GDM1 (cell line): ENCODE measurements at regions not wholly inside any gene's neighbourhood (a gene's known extent, or its start where the extent isn't known, plus 50 kb on each side); places are given as distances from the start of the nearest gene placed in this dataset.

Experiments
- DNase-seq: peaks from one replicate; lab custom pipeline; 2025; lab: John Stamatoyannopoulos, UW

GRCh38 chr2:59322870-59323269 lies 1081.7 kb upstream of the FANCL start:
- no peak for DNase-seq

GRCh38 chr2:59322005-59322404 lies 1080.9 kb upstream of the FANCL start:
- DNase-seq, result no peak

DNA sequence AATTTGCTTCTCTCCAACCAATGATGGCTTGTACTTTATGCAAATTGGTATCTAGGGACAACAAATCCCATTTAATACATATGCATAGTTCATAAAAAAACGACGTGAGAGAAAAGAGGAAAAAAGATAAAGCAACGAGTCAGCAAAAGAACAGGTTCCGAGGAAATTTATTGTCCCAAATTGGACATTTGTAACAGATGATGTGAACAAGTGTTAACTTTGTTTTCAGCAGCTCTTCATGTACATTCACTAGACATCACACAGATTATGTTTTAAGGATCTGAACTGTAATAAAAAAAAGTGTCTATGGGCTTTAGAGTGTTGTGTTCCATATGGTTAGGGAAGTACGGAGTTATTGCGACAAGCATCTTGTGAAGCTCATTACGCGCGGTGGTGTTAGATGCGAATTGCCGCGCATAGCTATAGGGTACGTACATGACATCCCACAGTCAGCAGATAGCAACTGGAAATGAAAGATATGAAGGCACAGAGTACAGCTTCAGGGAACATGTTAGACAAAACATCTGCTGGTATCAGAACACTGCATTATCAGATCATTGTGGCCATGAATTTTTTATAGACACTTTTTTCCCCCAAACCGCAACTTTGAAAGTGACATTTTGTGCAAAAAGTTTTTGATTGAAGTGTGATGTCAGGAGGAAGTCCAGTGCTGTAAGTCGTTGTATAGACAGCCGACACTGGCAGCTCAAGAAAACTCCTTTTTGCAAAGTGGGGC lies 1073.1 kb upstream of the FANCL start:
- DNase-seq, result no peak

DNA sequence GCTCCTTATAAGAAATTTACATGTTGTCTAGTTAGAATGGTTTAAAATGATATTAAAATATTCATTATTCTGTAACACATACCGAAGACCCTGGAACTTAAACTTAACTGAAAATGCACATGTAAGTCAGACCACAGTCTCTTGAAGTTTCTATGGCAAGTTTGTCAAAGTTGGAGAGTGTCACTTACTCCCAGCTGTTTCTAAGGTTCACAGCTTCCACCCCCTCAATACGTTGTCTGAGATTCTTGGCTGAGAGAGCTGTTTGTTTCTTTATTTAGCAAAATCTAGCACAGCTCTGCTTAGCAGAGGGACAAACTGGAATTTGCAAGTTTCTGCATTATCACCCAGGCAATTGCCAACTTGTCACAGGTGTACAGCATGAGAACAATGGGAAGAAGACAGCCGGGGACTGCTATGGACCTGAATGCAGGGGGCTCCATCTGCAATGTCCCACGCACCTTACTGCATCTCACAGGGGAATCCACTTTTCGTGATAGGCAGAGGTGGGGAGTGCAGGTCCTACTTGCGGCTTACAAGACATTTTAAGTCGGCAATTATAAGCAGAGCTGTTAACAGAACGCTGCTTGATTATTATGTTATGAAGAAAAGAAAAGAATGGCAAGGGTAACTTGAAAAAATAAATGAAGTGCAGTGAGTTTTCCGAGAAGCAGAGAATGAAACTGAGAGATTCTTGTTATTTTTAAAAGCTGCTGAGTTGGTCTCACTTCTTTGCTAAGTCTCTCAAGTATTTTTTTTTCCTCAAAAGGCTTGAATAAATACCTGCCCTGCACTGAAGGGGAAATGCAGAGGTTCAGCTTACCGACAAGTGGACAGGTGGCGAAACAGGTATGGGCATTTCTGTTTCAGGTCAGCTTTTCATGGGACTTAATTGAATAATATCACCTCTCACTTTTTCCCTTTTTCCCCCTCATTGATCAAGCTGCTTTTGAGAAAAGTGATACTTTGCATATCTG lies 1072.1 kb upstream of the FANCL start:
- no peak for DNase-seq

- no peak for DNase-seq
These were observed 1070.9 kb upstream of the FANCL start for GRCh38 chr2:59312029-59312428.

DNA sequence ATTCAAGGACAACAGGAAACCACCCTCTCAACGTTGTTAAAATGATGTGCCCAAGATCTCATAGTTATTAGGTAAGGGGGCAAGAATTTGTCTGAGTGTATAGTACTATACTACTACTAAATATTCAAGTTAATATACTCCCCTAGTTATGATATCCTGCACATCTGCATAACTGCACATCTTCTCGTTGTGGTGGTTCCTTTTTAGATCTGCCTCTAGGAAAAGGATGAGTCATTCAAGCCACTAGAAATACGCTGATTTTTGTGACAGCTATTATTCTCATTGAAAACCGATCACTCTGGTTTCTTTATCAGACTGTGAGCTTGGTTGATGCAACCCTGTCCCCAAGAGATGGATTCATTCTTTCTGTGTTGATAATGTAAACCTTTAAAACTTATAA lies 1067.0 kb upstream of the FANCL start:
- DNase-seq, result peak; percentile 3

- DNase-seq, result no peak
These were observed 1066.1 kb upstream of the FANCL start for GRCh38 chr2:59307196-59307595.

- DNase-seq, result no peak
These were observed 1062.1 kb upstream of the FANCL start for GRCh38 chr2:59303272-59303671.

DNA sequence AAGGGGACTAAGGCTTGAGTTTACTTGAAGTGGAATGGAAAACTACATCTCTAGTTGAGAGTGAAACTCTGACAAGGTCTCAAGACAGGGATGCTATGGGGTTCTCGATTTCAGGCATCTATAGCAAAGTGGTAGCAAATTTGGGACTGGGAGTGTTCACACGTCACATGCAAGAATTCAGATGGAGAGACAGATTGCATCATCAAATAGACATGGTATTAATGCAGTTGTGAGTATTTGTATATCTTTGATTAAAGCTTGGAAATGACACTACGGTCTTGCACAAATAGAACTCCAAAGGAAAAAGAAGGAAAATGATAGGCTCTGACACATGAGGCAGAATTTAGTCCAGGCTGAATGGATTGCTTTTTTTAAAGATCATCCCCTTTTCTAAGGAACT lies 1061.6 kb upstream of the FANCL start:
- no peak for DNase-seq

DNA sequence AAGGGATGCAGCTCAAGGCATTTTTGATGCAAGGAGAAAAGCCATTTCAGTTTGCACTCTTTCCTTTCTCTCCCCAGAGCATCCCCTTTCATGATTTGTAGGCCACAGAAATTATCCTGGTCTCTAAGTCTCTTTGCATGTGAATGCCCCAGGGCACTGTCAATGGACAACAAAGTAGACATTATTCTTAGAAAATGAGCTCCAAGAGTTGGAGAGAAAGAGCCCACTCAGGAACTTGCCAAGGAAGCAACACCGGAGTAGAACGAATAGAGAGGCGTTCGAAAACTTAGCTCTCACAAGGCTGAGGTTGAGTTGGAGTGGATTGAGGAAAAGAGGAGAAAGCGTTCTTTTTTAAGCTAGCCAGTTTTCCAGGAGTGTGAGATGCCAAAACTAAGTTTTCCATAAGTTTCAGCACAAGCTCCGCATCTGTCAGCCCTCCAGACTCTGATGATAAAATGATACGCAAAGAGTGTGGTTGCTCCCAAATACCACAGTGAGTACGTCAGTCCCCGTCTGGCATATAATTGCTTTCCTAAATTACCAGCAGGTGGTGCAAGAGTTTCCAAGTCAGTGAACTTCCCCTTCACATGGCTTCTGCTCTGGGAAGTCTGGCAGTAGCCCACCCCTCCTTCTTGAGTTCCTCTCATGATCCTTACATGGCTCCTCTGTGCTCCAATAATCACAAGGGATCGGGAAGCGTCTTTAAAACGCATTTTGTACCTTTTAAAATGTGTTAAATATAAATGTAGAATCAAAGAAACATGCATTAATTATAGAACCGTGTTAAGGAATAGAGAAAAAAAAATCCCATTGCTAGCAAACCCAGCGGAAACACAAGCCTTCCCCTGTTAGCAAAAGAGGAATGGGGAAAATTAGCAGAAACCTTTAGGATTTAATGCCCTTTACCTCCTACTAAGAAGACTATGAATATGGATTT lies 1060.6 kb upstream of the FANCL start:
- peak; percentile 70 for DNase-seq

GRCh38 chr2:59297816-59298215 lies 1056.7 kb upstream of the FANCL start:
- no peak for DNase-seq

GRCh38 chr2:59296279-59296678 lies 1055.2 kb upstream of the FANCL start:
- no peak for DNase-seq

GRCh38 chr2:59295524-59296162 lies 1054.5 kb upstream of the FANCL start:
- DNase-seq, result no peak

DNA sequence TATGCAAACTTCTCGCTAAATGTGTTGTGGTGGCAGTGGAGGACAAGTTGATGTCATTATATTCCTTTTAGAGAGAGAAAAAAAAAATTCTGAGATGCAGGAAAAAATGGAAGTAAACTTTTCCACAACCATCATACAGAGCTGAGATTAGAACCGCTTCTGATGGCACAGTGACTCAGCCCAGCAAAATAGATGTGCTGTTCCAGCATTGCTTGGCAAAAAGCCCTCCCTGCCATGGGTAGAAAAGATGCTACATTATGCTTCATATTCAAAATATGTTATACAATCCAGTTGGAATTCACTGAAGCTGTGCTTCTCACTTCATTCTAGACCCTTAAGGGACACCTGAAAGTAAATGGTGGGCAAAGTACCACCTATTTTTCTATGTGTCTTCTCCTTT lies 1047.6 kb upstream of the FANCL start:
- no peak for DNase-seq

DNA sequence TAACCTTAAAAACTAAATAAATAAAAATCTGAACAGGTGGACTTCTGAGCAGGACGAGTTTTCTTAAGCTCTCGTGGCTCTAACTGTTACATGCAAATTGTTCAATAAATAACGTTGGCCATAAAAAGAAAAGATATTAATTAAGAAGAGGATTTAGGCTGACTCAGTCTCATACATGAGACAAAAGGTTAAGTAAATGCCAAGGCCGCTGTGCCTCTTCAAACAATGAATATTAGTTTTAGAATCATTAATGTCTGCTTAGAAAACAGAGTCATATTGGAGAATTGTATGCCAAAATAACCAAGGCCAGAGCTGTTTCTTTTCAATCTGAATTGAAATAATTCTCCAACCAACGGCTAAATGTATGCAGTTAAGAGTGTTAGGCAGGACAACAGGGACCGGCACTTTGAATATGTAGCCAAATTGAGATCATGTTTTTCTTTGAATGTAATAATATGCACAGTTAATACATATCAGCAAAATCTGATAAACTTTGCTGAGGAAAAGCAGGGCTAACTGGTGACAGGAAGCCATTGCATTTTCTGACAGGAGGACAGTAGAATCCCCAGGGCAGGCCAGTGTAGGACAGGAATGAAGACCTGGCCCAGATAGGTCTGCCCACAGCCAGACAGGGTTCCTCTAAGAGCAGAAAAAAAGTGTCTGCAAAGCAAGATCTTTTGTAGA lies 1041.4 kb upstream of the FANCL start:
- DNase-seq, result no peak

- no peak for DNase-seq
These were observed 1036.5 kb upstream of the FANCL start for GRCh38 chr2:59277671-59278070.

DNA sequence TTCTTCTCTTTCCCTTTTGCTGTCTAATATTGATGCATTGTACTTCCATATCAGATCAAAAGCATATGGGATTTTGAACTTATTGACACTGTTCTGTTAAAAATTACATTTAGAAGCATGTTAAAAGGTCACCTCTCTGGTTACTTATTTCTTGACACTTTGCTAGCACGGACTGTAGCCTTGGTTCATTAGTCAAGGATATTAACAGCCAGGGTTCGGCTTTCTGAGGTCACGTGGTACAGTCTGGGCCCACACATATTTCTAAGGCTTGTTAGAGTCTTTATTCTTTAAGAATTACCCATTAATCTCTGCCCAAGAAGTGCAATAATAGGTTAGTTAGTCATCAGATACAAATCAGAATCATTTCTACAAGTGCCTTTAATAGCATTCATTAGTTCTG lies 1035.8 kb upstream of the FANCL start:
- no peak for DNase-seq

- DNase-seq, result no peak
These were observed 1034.9 kb upstream of the FANCL start for GRCh38 chr2:59276033-59276432.

DNA sequence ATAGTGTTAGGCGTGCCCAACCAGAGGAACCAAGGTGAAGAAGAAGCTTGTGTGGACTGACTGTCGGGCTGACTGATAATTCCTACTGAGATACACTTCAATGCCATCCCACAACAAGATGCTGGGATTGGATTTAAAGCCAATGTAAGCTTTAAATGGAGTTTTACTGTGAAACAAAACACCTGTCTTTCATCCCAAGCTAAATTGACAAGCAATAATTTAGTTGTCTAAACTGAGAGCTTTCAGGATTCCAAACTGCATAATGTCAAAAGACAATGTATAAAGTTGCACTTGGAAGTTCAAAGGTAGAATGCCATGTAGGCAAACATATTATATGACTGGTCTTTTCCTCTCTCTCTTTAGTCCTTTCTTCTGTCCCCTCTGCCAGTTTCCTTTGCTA lies 1025.3 kb upstream of the FANCL start:
- DNase-seq, result no peak

GRCh38 chr2:59259913-59260312 lies 1018.8 kb upstream of the FANCL start:
- DNase-seq, result no peak

- DNase-seq, result no peak
These were observed 1015.2 kb upstream of the FANCL start for GRCh38 chr2:59256290-59256689.
